HG03442 (cell line): ENCODE measurements at regions not wholly inside any gene's neighbourhood (a gene's known extent, or its start where the extent isn't known, plus 50 kb on each side); places are given as distances from the start of the nearest gene placed in this dataset.
"Not testable (repeated sequence)": the region's sequence is repeated elsewhere in the genome, so short reads cannot be mapped to it uniquely, and the experiment has no call there.

Experiments
- ATAC-seq: cut with Tn5 transposase; IDR thresholded peaks from one replicate; pipeline ENCODE4 v1.9.1; 2021; ENCODE audit warnings: mild to moderate bottlenecking, moderate library complexity; ENCODE audit not compliant: unreplicated experiment

DNA sequence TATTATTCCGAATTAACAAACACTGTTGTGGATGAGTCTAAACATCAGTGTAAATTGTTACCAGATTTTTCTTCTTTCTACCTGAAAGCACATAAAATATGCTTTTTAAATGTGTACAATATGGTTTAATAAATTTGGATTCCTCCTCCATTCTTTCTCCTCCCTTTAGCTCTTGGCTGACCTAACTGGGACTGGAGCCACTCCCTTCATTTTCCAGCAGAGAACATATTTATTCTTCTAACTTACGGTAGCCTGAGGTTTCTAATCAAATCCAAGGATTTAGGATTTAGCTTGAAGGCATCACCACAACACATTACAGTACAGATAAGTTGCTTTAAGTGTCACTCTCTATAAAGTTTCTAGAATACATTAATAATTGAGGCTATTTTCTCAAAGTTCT is 88.2 kb upstream of the SEMA3C start:
- ATAC-seq = no peak

GRCh38 chr7:81005254-81005653 is 86.4 kb upstream of the SEMA3C start:
- no peak for ATAC-seq

- ATAC-seq = no peak
These were observed 85.2 kb upstream of the SEMA3C start for GRCh38 chr7:81004098-81004497.

GRCh38 chr7:81003326-81003725 is 84.5 kb upstream of the SEMA3C start:
- ATAC-seq = no peak

DNA sequence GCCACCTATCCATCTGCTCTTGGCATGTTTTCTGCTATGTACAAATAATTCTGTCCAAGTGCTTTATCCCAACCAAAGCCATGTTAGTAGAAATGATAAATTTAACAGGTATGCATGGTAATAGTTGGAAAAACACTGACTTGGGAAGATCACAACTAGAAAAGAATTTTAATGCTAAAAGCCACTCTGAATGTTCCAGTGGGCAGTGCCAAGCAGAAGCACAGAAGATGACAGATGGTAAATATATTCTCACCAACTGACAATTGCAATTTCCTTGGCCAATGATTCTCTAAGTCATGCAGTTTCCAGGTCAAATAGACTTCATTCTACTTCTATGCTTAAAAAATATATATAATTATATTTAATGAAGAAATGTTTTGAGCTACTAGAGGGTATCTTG is 83.6 kb upstream of the SEMA3C start:
- ATAC-seq = no peak

- no peak for ATAC-seq
These were observed 80.9 kb upstream of the SEMA3C start for GRCh38 chr7:80999771-81000170.

DNA sequence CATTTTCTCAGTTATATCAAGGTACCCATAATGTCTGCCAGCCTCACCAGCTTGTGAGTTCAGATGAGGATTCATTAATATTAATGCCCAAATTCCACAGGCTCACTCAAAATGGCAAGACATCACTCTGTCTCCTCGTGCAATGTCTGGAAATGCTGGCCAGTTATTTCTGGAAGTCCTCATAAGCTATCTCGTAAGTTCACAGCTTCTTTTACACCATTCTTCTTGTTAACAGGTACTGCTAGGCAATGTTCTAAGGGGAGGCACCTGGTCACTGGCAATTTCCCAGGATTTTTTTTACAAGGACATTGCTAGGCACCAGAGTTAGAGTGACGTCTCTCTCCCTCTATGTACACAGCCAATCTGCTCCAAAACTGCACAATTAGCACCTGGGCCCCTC is 80.2 kb upstream of the SEMA3C start:
- no peak for ATAC-seq

- no peak for ATAC-seq
These were observed 79.0 kb upstream of the SEMA3C start for GRCh38 chr7:80997841-80998240.

DNA sequence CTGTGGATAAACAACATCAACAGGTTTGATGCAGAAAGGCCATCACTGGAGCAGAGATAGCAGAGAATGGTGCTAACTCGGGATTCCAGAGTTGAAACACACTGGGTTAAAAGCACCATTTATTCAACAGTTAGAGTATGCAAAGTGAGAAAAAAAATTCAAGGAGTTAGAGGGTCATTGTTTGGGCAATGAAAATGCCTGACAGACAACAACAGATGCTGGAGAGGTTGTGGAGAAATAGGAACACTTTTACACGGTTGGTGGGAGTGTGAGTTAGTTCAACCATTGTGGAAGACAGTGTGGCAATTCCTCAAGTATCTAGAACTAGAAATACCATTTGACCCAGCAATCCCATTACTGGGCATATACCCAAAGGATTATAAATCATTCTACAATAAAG is 77.4 kb upstream of the SEMA3C start:
- ATAC-seq = not testable (repeated sequence)

GRCh38 chr7:80991654-80992053 is 72.8 kb upstream of the SEMA3C start:
- ATAC-seq = no peak

DNA sequence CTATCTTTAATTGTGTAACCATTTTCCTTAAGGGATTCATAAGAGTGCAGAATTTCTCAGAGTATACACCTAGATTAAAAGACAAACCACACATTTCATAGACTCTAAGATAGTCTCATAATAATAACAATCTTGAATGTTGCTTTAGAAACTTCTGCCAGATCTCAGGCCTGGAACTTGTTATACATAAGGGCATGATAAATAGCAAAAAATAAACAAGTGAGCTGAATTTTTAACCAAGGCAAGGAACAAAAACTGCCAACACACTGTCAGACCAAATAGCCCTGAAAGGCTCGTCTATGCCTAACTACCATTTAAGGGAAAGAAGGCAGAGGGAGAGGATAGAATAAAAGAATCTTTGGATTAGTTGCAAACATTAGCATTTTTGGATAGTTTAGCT is 65.8 kb upstream of the SEMA3C start:
- no peak for ATAC-seq

DNA sequence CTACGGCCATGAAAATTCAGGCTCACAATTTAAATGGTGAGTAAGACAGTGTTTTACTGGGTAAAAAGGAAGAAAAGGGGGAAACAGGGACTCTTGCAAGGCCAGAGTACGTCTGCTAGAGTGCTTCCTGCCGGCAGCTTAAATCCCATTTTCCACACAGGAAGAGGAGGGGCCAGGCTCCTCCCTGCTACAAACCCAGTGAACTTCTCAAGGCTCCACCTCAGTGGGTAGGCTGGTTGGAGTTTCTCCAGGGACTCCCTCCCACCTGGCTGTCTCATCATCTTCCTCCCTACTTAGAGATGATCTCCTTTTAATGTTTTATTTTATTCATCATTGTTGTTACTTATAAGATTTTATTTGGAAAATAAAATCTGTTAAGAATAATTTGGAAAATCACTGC is 62.6 kb upstream of the SEMA3C start:
- no peak for ATAC-seq

DNA sequence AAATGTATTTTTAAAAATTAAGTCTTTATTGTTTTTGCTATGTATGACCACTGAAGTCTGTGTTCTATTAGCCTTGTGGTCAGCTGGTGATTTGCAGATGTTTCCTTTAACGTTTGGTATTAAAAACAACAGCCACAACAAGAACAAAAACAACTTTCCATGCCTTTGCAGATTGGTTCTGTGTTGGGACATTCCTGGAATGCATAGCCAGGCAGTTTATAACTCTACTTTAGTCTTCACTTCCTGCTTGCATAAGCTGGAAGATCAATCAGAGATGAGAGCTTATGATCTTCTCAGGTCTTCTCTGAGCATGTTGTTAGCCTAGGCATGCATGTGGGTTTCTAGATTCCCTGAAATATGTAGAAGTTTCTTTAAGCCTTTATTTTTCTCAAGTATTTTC is 58.9 kb upstream of the SEMA3C start:
- no peak for ATAC-seq

GRCh38 chr7:80974396-80975358 is 55.8 kb upstream of the SEMA3C start:
- ATAC-seq = no peak

DNA sequence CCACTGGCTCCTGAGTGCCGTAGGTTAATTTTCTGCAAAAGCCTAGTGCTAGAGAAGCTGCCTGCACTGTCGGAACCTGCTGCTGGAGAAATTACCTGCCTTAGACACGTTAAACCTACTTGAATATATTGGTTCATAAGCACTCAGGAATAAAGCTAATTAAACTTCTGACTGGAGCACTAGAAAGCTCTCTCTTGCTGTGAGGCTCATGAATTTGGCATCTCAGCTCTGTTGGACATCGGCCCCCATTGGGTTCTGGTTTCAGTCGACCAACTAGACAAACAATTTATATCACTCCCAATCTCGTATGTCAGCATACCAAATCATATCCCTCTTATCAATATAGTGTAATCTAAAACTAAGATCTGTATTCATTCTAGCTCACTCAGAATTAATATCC is 52.4 kb upstream of the SEMA3C start:
- no peak for ATAC-seq
